Epithelial cell of esophagus (primary cell): ENCODE measurements at regions not wholly inside any gene's neighbourhood (a gene's known extent, or its start where the extent isn't known, plus 50 kb on each side); places are given as distances from the start of the nearest gene placed in this dataset.

ENCODE experiments used
- DNase-seq: peaks from one replicate; pipeline ENCODE4 v3.0.0; 2010; ENCODE audit warnings: low read depth
- H3K4me3 ChIP-seq: 2 replicates; pipeline ENCODE4 v1.5.1; 2011; ENCODE audit warnings: mild to moderate bottlenecking, low read length, control low read depth
- TF ChIP-seq, protein P1 (sequence below): IDR thresholded peaks from 2 replicates; pipeline ENCODE4 v1.5.1; 2011; ENCODE audit warnings: low read depth, mild to moderate bottlenecking, low read length, control low read depth, inconsistent platforms; ENCODE audit not compliant: insufficient read depth; ENCODE audit errors: missing control alignments

GRCh38 chr15:69624816-69625215 lies 172.2 kb downstream of the RPLP1 start:
- TF ChIP-seq, protein P1, sequence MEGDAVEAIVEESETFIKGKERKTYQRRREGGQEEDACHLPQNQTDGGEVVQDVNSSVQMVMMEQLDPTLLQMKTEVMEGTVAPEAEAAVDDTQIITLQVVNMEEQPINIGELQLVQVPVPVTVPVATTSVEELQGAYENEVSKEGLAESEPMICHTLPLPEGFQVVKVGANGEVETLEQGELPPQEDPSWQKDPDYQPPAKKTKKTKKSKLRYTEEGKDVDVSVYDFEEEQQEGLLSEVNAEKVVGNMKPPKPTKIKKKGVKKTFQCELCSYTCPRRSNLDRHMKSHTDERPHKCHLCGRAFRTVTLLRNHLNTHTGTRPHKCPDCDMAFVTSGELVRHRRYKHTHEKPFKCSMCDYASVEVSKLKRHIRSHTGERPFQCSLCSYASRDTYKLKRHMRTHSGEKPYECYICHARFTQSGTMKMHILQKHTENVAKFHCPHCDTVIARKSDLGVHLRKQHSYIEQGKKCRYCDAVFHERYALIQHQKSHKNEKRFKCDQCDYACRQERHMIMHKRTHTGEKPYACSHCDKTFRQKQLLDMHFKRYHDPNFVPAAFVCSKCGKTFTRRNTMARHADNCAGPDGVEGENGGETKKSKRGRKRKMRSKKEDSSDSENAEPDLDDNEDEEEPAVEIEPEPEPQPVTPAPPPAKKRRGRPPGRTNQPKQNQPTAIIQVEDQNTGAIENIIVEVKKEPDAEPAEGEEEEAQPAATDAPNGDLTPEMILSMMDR = no peak
- no peak overlapping the region for H3K4me3 ChIP-seq
- DNase-seq = no peak

GRCh38 chr15:69625328-69625727 lies 172.7 kb downstream of the RPLP1 start:
- TF ChIP-seq, protein P1 = no peak
- H3K4me3 ChIP-seq = no peak overlapping the region
- DNase-seq = no peak

DNA sequence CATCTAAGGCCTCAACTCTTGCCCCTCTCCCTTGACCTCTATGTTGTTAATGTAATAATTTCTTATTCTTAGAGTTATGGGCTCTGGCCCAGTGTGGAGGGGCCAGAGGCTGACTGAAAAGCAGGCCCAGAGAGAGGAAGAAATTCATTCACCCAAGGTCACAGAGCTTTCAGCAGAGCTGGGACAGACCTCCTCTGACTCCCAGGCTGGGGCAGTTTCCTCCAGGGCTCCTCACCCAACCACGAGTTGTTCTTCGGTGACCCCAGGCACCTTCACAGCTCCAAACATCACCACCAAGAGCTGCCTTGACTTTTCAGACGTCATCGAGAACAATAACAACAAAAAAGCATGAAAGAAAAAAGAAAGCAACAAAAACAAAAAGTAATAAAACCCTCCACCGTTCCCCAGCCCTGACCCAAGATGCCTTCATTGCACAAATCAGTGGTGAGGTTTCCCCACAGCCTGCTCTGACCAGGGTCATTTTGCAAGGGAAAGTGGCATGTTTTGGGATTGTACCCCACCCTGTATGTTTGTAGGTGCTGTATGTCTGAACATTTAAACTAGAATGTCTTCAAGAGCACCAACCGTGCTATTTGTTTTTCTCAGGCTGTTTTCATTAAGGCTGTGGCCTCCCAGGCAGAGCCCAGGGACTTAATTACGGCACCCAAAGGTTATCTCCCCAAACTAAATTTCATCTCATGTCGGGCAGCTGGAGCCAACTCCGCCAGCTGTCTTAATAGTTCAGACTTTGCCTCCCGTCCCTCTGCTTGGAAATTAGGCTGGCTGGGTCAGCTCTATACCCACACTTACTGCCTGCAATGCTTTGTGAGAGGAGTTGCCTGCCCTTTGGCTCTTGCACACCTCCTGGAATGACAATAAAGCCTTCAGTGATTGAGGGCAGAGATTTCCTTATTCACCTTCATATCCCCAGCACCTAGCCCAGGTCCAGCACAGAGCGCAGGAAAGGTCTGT lies 173.8 kb downstream of the RPLP1 start:
- TF ChIP-seq, protein P1 = no peak
- no peak overlapping the region for H3K4me3 ChIP-seq
- no peak for DNase-seq

DNA sequence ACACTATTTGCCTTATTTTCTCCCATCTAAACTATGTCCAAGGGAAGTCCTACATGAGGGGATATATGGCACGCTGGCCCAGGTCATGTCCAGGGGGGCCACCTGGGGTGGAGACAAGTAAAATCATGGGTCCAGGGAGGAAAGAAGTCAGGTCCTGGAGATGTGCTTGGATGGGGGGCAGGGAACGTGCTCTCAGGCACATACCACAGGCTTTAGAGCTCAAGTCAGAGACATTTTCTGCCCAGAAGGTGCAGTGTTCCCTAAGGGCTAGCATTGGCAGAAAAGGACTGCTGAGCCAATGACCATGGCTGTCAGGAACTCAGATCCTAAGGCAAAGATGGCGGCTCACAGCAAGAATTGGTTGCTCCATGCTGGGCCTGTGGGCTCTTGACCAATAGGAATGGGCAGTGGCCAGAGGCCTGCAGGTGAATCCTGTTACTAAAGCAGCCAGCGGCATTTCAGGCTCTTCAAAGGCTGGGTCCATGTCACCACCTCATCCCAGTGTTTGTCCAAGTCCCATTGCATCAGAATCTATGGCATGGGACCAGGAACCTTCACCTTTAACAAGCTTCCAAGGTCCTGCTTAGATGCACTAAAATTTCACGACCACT lies 175.0 kb downstream of the RPLP1 start:
- DNase-seq = no peak
- H3K4me3 ChIP-seq = no peak overlapping the region
- TF ChIP-seq, protein P1 = no peak

- no peak overlapping the region for H3K4me3 ChIP-seq
- TF ChIP-seq, protein P1 = no peak
- DNase-seq = no peak
These were observed 175.9 kb downstream of the RPLP1 start for GRCh38 chr15:69628256-69629093.

DNA sequence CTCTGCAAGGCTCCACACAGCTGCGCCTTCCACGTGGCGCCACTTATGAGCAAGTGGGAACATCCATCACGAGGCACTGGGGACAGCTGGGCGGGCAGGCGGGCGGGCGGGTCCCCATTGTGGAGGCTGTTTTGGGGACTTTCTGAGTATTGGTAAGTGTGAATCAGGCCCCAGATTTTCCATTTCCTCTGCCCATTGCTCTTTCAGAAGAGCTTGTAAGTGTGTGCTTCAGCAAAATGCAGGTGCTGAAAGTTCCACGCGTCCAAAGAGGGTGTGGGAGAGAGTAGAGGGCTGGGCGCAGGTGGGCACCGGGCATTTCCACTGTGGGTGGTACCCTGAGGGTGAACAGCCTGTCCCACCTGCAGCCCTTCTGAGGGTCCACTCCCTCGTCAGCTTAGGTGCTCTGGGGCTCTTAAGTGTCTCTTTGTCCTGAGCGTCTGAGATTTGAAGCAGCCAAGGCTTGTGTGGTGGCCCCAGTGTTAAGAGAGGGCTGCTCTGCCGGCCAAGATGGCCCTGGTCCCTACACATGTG lies 177.1 kb downstream of the RPLP1 start:
- TF ChIP-seq, protein P1 = no peak
- no peak for DNase-seq
- no peak overlapping the region for H3K4me3 ChIP-seq
